SK-N-SH (cell line): ENCODE measurements at regions not wholly inside any gene's neighbourhood (a gene's known extent, or its start where the extent isn't known, plus 50 kb on each side); places are given as distances from the start of the nearest gene placed in this dataset.

Source experiments
- CTCF ChIP-seq: fragments of 200-600 bp; sonication (generic); IDR thresholded peaks from 2 replicates; pipeline ENCODE4 v1.6.1; 2017; ENCODE audit warnings: antibody characterized with exemption, mild to moderate bottlenecking, moderate library complexity
- GABPA ChIP-seq: IDR thresholded peaks from 2 replicates; pipeline ENCODE4 v1.4.0; 2012; ENCODE audit warnings: low read depth, mild to moderate bottlenecking
- RFX5 ChIP-seq: IDR thresholded peaks from 2 replicates; pipeline ENCODE4 v1.6.1; 2012; ENCODE audit warnings: mild to moderate bottlenecking, improper control_type of control experiment, low read length

- TF ChIP-seq CTCF: no peak
- no peak for TF ChIP-seq GABPA
- TF ChIP-seq RFX5: no peak
These were observed 439.7 kb downstream of the CCSER2 start for GRCh38 chr10:84768132-84768531.
